IMR-90 (cell line): ENCODE measurements at regions not wholly inside any gene's neighbourhood (a gene's known extent, or its start where the extent isn't known, plus 50 kb on each side); places are given as distances from the start of the nearest gene placed in this dataset.

Source experiments
- ATAC-seq: fragments of 200-7000 bp; cut with Tn5 transposase; 2 replicates; pipeline ENCODE4 v1.9.1; 2020; ENCODE audit warnings: low read depth, mild to moderate bottlenecking, moderate library complexity
- BruUV-seq: library from RNA; stranded (reverse); fragments of 400-500 nt; replicated peaks from 2 replicates; lab custom pipeline; 2021; lab: Mats Ljungman, UMichigan
- CTCF ChIA-PET: fragments of 300-600 bp; formaldehyde crosslinking; extraction: SDS; loops from one replicate; lab custom pipeline; 2021; ENCODE audit warnings: antibody characterized with exemption; lab: Yijun Ruan, JAX
- POLR2A ChIA-PET: fragments of 300-600 bp; sonication (Branson Sonifier 250); formaldehyde crosslinking; loops from one replicate; lab custom pipeline; 2022; ENCODE audit warnings: antibody characterized with exemption; ENCODE audit not compliant: unreplicated experiment; lab: Charles Lee
- DNase-seq: peaks from one replicate; pipeline ENCODE4 v3.0.0; 2013
- H2AFZ ChIP-seq: replicated peaks from 2 replicates; pipeline ENCODE3; 2013; ENCODE audit warnings: low read length, mild to moderate bottlenecking; ENCODE audit not compliant: poor library complexity
- H2AK5ac ChIP-seq: 2 replicates; pipeline ENCODE4 v1.6.1; 2013; ENCODE audit warnings: low read depth, low read length, inconsistent platforms
- H2AK9ac ChIP-seq: replicated peaks from 2 replicates; pipeline ENCODE3; 2013; ENCODE audit warnings: mild to moderate bottlenecking, low read depth, low read length, moderate library complexity; ENCODE audit not compliant: poor library complexity
- H2BK120ac ChIP-seq: 2 replicates; pipeline ENCODE4 v1.6.1; 2013; ENCODE audit warnings: low read depth, low read length, inconsistent platforms
- H2BK15ac ChIP-seq: 3 replicates; pipeline ENCODE4 v1.6.1; 2013; ENCODE audit warnings: low read depth, low read length, inconsistent platforms
- H2BK20ac ChIP-seq: 2 replicates; pipeline ENCODE4 v1.6.1; 2013; ENCODE audit warnings: low read depth, mild to moderate bottlenecking, inconsistent platforms, low read length, moderate library complexity
- H2BK5ac ChIP-seq: 2 replicates; pipeline ENCODE4 v1.6.1; 2013; ENCODE audit warnings: mild to moderate bottlenecking, low read depth, low read length, inconsistent platforms; ENCODE audit not compliant: poor library complexity, severe bottlenecking
- H3K14ac ChIP-seq: replicated peaks from 2 replicates; pipeline ENCODE4 v1.6.1; 2013; ENCODE audit warnings: low read depth, low read length, inconsistent platforms
- H3K18ac ChIP-seq: 2 replicates; pipeline ENCODE4 v1.6.1; 2013; ENCODE audit warnings: low read depth, low read length, control low read depth
- H3K23ac ChIP-seq: 2 replicates; pipeline ENCODE4 v1.6.1; 2013; ENCODE audit warnings: low read depth, low read length, inconsistent platforms
- H3K27ac ChIP-seq: 2 replicates; pipeline ENCODE4 v1.5.1; 2013; ENCODE audit warnings: mild to moderate bottlenecking, control low read depth, low read length; ENCODE audit not compliant: insufficient read depth
- H3K27me3 ChIP-seq: 2 replicates; pipeline ENCODE4 v1.6.1; 2013; ENCODE audit warnings: low read length; ENCODE audit not compliant: control insufficient read depth, insufficient read depth
- H3K36me3 ChIP-seq: 2 replicates; pipeline ENCODE4 v1.6.1; 2013; ENCODE audit warnings: low read length, mixed read lengths; ENCODE audit not compliant: control insufficient read depth, insufficient read depth
- H3K4ac ChIP-seq: 2 replicates; pipeline ENCODE4 v1.6.1; 2013; ENCODE audit warnings: low read depth, low read length, inconsistent platforms
- H3K4me1 ChIP-seq: 2 replicates; pipeline ENCODE4 v1.6.1; 2013; ENCODE audit warnings: low read length, mixed read lengths; ENCODE audit not compliant: control insufficient read depth, insufficient read depth
- H3K4me2 ChIP-seq: 2 replicates; pipeline ENCODE4 v1.6.1; 2013; ENCODE audit warnings: low read depth, mild to moderate bottlenecking, control low read depth, low read length, moderate library complexity
- H3K4me3 ChIP-seq: 2 replicates; pipeline ENCODE4 v1.5.1; 2013; ENCODE audit warnings: low read depth, mild to moderate bottlenecking, control low read depth, low read length, moderate library complexity; ENCODE audit not compliant: insufficient read depth
- H3K56ac ChIP-seq: 2 replicates; pipeline ENCODE4 v1.6.1; 2013; ENCODE audit warnings: low read length, inconsistent platforms; ENCODE audit not compliant: insufficient read depth; ENCODE audit errors: extremely low read depth
- H3K79me1 ChIP-seq, 2 experiments: 2 replicates each; pipeline ENCODE4 v1.6.1; 2013; ENCODE audit warnings: low read length in 2 of 2, inconsistent platforms in 1 of 2, low read depth in 1 of 2
- H3K9ac ChIP-seq: 2 replicates; pipeline ENCODE4 v1.6.1; 2013; ENCODE audit warnings: low read depth, low read length, control low read depth
- H3K9me1 ChIP-seq: 2 replicates; pipeline ENCODE4 v1.6.1; 2013; ENCODE audit warnings: low read length, inconsistent platforms; ENCODE audit not compliant: insufficient read depth
- H3K9me3 ChIP-seq: 2 replicates; pipeline ENCODE4 v1.6.1; 2013; ENCODE audit warnings: low read length; ENCODE audit not compliant: control insufficient read depth, insufficient read depth
- H4K20me1 ChIP-seq: 2 replicates; pipeline ENCODE4 v1.6.1; 2013; ENCODE audit warnings: low read length, inconsistent platforms; ENCODE audit not compliant: insufficient read depth
- H4K5ac ChIP-seq: 2 replicates; pipeline ENCODE4 v1.6.1; 2013; ENCODE audit warnings: mild to moderate bottlenecking, low read depth, low read length, control low read depth
- H4K8ac ChIP-seq, 2 experiments: 2 replicates each; pipeline ENCODE4 v1.6.1; 2013; ENCODE audit warnings: low read depth in 2 of 2, low read length in 2 of 2, control low read depth in 1 of 2, inconsistent platforms in 1 of 2
- H4K91ac ChIP-seq: 2 replicates; pipeline ENCODE4 v1.6.1; 2013; ENCODE audit warnings: low read depth, low read length, inconsistent platforms; ENCODE audit not compliant: insufficient read depth
- MAZ ChIP-seq: IDR thresholded peaks from 2 replicates; pipeline ENCODE4 v1.6.1; 2012; ENCODE audit warnings: low read depth, mild to moderate bottlenecking, low read length, improper control_type of control experiment, moderate library complexity, borderline replicate concordance
- RCOR1 ChIP-seq: IDR thresholded peaks from 2 replicates; pipeline ENCODE4 v1.6.1; 2012; ENCODE audit warnings: mild to moderate bottlenecking, low read length, improper control_type of control experiment; ENCODE audit not compliant: insufficient replicate concordance
- WGBS, 2 experiments: methylation state at CpG; one replicate each; pipeline versions ENCODE4 v1.1.5 to v1.1.7; 2013; ENCODE audit warnings: missing lambda C conversion rate in 2 of 2; ENCODE audit not compliant: insufficient read length in 1 of 2; ENCODE audit errors: extremely low coverage in 2 of 2; 5-methylcytosine and 5-hydroxymethylcytosine counted together
- dilution Hi-C: fragments of 300-500 bp; cut with HindIII; formaldehyde crosslinking; loops from one replicate; pipeline ENCODE4 v1.14.3; 2018; ENCODE audit warnings: low sequenced_read_pairs; ENCODE audit not compliant: unreplicated experiment
- in situ Hi-C: fragments of 300-500 bp; cut with MboI; formaldehyde crosslinking; loops from 3 replicates; pipeline ENCODE4 v1.14.3; 2019; ENCODE audit warnings: low sequenced_read_pairs, inconsistent platforms, mixed read lengths
- intact Hi-C: fragments of 100-400 bp; cut with micrococcal nuclease; formaldehyde crosslinking; loops from 2 replicates; pipeline ENCODE4 v1.10.0; 2022
- TF ChIP-seq, protein P1 (sequence below): fragments of 150-350 bp; IDR thresholded peaks from 2 replicates; pipeline ENCODE4 v1.6.1; 2016; ENCODE audit warnings: low read depth, mild to moderate bottlenecking, low read length, moderate library complexity, borderline replicate concordance

DNA sequence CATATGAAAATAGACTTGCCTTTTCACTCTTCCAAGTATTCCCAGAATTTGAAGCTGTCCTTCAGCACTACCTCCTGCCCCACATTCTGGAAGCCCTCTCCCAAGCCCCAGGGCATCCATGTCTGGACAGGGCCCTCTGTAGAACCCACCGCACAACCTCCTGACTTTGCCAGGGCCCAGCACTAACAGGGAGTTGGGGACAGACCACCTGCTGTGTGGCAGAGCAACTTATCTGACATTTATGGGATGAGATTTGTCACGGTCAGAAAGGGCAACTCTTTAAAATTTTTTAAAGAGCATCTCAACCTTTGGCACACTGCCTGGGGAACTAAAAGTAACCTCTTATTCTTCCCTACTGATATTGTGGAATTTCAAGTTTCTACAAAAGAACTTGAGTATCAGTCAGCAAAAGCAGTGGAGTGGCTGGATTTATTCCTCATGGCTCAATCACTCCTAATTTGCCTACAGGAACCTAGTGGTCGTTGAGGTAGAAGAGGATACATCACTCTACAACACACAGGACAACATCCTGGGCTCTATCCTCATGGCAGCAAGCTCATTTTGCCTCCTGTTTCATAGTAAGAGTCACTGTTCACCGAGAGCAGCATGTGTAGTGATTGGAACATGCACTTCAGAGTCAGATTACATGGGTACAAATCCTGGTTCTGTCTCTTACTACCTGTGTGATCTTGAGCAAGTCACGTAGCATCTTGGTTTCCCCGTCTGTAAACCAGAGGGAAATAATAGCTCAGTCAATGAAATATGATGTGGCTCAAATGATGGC lies 285.3 kb downstream of the ENC1 start:
- H3K56ac ChIP-seq, result no peak overlapping the region
- H2BK5ac ChIP-seq, result no peak overlapping the region
- no TSS peak for BruUV-seq
- H2AFZ ChIP-seq, result no peak overlapping the region
- H3K9me3 ChIP-seq, result no peaks in the 10 kb centered on the region
- H4K91ac ChIP-seq, result no peak overlapping the region
- no peak overlapping the region for H3K4me3 ChIP-seq
- dilution Hi-C loops, result no loop called here
- H3K36me3 ChIP-seq, result no peaks in the 10 kb centered on the region
- no peak overlapping the region for H3K4ac ChIP-seq
- H2BK120ac ChIP-seq, result no peak overlapping the region
- no peak overlapping the region for H3K18ac ChIP-seq
- no peak overlapping the region for H2BK20ac ChIP-seq
- H3K14ac ChIP-seq, result no peak overlapping the region
- in situ Hi-C loops, result no loop called here
- no peak overlapping the region for H3K23ac ChIP-seq
- H2AK5ac ChIP-seq, result no peak overlapping the region
- no peak overlapping the region for H3K27ac ChIP-seq
- H4K20me1 ChIP-seq, result no peaks in the 10 kb centered on the region
- WGBS, 2 experiments, result 90% methylated on average over 2 of the region's 6 CpGs; no CpG with 5 or more reads in 1 of the 2 experiments
- ChIA-PET CTCF (no interaction called here), POLR2A (no interaction called here)
- H3K79me1 ChIP-seq, result no peaks in the 10 kb centered on the region
- no peaks in the 10 kb centered on the region for H3K4me1 ChIP-seq
- no peak overlapping the region for H3K9ac ChIP-seq
- peaks cover 8% of the 10 kb centered on the region for H3K27me3 ChIP-seq
- H4K8ac ChIP-seq, result no peak overlapping the region
- TF ChIP-seq MAZ (no peak), RCOR1 (no peak)
- TF ChIP-seq, protein P1, sequence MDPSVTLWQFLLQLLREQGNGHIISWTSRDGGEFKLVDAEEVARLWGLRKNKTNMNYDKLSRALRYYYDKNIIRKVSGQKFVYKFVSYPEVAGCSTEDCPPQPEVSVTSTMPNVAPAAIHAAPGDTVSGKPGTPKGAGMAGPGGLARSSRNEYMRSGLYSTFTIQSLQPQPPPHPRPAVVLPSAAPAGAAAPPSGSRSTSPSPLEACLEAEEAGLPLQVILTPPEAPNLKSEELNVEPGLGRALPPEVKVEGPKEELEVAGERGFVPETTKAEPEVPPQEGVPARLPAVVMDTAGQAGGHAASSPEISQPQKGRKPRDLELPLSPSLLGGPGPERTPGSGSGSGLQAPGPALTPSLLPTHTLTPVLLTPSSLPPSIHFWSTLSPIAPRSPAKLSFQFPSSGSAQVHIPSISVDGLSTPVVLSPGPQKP, result no peak
- no peaks in the 10 kb centered on the region for H3K9me1 ChIP-seq
- intact Hi-C loops, result no loop called here
- no peak for ATAC-seq
- no peak for DNase-seq
- H3K4me2 ChIP-seq, result no peak overlapping the region
- no peak overlapping the region for H4K5ac ChIP-seq
- H2AK9ac ChIP-seq, result no peak overlapping the region
- H2BK15ac ChIP-seq, result no peak overlapping the region
